HG03469 (cell line): ENCODE measurements at regions not wholly inside any gene's neighbourhood (a gene's known extent, or its start where the extent isn't known, plus 50 kb on each side); places are given as distances from the start of the nearest gene placed in this dataset.
"Not testable (repeated sequence)": the region's sequence is repeated elsewhere in the genome, so short reads cannot be mapped to it uniquely, and the experiment has no call there.

ENCODE experiments used
- ATAC-seq: cut with Tn5 transposase; IDR thresholded peaks from one replicate; pipeline ENCODE4 v1.9.1; 2021; ENCODE audit warnings: mild to moderate bottlenecking, moderate library complexity, moderate number of reproducible peaks; ENCODE audit not compliant: unreplicated experiment

DNA sequence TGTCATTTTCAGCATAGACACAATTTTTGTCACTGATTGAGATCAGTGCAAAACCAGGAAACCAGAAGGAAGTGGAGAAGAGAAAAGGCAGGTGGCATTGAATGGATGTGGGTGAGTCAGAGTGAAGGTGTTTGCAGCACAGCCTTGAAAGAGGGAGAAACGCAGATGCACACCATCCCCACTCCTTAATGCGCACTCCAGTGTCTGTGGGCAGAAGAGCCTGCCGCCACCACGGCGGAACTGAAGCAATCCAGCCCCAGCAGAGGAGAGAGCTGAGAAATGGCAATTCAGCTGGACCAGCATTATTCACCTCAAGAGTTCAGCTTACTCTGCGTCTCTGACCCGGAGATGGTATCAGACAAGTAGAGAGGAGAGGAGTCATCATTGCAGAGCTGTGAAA, 393.1 kb upstream of the FRG1 start:
- no peak for ATAC-seq

DNA sequence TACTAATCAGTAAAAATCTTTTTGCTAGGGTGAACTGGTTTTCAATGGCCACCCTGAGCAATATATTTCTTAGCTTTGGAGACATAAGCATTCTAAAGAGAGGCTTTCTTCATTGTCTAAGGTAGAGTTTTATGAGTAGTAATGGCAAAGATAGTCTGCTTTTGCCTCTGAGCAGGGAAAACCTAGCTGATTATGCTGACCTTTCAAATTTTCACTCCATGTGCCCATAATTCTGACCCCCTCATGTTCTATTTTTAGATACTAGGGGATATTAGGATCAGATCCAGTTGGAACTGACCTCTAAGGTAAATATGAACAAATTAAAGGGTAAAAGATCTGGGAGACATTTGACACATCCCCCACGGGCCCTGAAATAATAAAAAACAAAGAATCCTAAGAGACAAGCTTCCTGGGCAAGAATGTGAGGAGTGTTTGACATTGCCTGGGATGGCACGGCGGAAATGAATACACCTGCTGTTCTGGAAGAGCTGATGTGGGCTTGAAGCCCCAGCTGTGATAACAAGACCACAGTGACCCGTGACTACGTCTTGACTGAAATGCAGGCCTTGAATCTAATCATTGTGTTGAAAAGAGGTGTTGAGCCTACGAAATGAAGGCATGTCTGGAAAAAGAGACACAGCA, 392.1 kb upstream of the FRG1 start:
- ATAC-seq, result no peak

DNA sequence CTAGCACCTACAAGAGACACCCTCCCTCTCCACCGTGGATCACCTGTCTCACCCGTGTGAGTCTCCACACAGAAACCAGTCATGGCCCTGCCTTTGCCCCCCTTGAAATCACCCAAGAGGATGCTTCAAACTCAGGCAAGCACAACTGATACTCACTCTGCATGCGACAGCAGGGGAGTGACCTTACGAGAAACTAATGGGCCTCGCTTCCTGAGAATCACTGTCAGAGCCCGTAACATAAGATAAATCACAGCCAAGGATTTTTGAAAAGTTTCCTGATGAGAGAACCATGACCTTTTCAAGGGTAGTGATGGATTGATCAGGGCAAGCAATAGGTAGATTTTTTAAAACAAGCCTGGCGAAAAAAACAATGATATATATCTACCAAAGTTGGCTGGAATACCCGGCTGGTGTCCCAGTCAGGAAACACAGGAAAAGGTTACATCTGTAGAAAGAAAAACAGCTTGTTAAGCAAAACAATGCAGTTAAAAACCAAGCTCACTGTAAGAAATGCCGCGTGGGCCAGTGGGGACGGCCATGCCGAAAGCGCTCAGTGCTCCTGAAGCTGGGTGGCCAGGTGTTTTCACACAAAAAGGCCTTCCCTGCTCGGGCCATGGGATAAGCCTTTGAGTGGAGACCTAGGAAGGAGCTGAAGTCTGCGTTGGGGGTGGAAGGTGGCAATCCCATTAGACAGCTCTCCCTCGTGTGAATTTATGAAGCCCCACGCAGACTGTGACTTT, 388.6 kb upstream of the FRG1 start:
- ATAC-seq, result not testable (repeated sequence)

DNA sequence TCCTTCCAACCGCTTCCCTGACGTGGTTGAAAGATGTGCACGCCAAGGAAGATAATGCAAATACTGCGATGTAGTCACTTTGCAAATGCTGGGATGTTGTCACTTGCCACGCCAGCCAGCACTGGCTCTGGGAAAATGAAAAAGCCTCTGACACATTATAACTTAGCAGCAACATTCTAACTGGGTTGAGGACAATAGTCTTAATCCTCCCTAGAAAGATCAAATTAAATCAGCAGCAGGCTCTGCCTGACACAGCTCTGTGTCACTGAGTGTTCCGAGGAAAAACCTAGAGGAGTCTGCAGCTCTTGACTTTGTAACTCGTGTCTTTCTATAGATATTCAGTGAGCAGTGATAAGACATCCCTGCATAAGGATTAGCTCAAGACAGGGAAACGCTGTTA, 380.1 kb upstream of the FRG1 start:
- not testable (repeated sequence) for ATAC-seq

DNA sequence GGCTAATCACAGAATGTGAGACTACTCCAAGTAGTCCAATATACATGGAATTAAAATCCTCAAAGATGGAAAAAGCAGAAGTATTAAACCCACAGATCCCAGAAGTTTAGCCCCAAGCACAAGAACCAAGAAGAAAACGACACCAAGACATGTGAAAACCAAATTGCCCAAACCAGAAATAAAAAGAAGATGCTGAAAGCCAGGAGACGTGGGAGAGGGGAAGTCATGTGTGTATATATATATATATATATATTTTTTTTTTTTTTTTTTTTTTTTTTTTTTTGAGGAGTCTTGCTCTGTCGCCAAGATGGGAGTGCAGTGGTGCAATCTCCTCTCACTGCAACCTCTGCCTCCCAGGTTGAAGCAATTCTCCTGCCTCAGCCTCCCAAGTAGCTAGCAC, 376.9 kb upstream of the FRG1 start:
- not testable (repeated sequence) for ATAC-seq

DNA sequence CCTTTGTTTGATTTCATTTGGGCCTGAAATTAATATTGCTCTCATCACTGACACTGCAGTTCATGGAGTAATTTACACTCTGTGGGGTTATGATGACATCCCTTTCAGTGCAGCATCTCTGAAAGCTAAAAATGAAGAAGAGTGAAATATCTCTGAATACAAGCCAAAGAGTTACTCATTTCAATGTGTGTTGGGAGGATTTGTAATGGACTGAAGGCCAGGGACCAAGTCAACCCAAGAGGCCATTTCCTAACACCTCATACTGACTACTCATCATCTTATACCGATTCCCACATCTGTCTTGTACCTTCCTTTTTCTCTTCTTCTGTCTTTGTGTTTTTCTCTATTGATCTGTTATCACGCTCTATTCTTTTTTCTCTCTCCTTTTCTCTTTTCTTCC, 374.4 kb upstream of the FRG1 start:
- not testable (repeated sequence) for ATAC-seq

DNA sequence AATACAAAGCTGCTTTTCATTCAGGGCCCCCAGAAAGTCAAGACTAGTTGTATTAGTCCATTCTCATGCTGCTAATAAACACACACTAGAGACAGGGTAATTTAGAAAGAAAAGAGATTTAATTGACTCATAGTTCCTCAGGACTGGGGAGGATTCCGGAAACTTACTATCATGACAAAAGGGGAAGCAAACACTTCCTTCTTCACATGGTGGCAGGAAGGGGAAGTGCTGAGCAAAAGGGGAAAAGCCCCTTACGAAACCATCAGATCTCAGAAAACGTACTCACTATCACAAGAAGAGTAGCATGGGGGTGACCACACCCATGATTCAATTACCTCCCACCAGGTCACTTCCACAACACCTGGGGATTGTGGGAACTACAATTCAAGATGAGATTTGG, 373.8 kb upstream of the FRG1 start:
- not testable (repeated sequence) for ATAC-seq

DNA sequence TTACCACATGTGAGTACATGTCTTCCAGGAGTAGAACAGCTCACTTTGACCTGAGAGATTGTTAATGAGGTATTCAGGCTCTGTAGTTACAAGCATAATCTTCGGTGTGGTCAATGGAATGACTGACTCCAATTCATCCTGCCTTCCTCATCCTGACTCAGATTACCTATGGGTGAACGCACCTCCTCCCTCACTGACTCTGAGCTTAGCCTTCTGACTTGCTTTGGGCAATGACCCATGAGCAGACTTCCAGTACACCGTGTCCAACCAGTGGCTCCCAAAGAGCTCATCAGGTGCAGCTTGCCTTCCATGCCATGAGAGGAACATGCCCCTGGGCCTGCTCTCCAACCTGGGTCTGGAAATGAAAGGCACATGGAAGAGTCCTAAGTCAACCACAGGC, 361.0 kb upstream of the FRG1 start:
- ATAC-seq, result not testable (repeated sequence)

DNA sequence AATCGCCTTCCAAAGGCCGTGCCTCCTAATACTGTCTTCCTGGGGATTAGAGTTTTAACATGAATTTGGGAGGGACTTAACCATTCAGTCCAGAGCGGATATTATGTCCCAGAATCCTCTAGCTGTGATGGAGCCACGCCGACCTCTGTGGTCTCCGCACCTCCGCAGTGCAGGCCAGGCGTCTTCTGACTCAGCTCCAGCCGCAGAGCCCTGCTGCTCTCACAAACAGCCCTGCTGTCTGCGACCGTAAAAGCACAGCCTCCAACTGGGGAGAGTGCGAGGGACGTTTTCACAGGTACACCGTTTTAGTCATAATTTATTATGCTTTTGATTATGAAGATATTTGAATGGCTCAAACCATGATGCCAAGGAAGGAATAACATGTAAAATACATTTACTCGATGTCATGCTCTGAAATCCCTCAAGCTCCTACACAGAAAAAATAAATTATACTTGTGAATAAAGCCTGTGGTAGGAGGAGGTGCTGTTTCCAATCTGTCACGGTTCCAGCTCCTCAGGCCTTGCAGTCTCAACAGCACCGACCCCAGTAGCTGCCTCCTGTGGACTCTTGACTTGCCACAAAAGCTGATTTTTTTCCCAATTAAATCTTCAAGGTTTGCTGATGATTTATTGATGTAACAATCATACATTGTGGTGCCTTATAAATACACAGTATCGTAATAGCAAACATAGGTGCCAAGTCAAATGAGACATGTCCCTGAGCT, 353.6 kb upstream of the FRG1 start:
- ATAC-seq, result not testable (repeated sequence)

DNA sequence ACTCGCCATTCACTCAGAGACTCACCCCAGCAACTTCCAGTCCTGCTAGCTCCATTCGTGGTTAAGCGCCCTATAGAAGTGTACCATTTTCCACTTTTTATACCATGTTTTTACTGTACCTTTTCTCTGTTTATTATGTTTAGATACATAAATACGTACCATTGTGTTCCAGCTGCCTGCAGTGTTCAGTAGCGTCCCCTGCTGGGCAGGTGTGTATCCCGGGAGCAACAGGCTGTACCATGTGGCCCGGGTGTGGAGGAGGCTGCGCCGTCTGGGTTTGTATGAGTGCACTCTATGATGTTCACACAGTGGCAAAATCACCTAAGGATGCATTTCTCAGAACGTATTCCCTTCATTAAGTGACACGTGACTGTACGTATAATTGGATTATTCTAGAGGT, 351.5 kb upstream of the FRG1 start:
- ATAC-seq, result not testable (repeated sequence)

DNA sequence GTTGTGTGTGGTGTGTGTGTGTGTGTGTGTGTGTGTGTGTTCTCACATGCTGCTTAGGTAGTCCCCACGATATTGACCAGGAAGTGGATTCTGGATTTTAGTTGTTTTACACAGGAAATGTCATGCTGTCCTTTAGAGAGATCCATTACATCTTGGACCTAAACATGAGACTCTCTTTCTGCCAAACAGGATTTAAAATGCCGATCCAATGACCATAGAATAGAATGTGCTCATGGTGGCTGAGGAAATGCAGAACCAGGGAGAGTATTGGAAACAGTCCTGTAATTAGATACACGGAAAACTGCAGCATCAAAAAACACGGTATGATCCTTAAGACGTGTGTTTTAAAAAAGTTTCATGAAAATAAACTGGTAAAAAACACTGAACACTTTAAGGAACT, 347.8 kb upstream of the FRG1 start:
- ATAC-seq, result no peak

DNA sequence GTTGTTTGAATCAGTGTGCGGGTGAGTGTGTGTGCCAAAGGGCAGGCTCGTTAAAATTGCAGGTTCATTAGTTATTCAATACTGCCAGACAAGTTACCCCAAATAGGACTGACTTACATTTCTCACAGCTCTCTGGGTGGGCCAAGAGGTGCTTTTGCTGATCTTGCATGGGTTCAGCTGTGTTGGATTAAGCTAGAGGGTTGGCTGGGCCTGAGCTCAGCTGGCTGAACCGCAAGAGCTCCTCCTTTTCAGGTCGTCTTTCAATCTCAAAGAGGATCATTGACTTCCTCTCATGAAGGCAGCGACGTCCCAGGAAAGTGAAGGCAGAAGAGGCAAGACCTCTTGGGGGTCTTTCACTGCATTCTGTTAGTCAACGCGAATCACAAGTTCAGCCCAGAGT, 343.3 kb upstream of the FRG1 start:
- ATAC-seq, result no peak

DNA sequence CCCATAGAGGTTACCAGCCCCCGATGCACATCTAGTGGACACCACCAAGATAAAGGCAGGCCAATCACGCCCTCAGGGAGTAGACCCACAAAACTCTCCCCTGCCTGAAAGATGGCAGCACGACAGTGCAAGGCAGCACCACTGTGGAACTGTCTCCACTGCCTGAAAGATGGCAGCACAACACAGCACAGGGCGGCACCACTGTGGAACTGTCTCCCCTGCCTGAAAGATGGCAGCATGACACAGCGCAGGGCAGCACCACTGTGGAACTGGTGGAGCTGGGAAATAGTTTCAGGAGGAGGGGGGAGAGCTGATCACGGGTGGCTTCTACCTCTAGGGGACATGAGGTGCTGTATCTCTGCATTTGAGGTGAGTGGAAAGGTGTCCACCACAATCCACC, 340.4 kb upstream of the FRG1 start:
- no peak for ATAC-seq

DNA sequence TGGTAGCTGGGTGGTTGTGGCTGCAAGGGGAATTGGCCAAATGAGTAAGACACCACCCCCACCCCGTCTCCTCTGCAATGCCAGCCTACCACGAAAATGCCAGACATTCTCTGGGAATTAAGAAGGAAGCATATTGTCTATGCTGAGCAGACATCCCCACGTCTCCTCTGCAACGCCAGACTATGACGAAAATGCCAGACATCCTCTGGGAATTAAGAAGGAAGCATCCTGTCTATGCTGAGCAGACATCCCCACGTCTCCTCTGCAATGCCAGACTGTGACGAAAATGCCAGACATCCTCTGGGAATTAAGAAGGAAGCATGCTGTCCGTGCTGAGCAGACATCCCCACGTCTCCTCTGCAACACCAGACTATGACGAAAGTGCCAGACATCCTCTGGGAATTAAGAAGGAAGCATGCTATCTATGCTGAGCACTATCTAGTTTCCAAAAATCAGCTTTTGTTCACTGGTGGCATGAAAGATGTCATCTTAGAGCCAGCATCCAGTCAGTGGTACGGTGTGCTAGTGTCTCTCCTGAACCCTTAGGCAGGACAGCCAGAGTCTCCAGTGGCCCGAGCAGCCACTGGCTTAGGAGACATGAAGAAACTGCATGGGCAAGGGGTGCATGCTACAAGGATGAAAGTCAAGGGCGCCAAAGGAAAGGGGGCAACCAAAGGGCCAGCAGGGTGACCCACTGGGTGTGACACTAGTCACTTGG, 339.8 kb upstream of the FRG1 start:
- ATAC-seq, result no peak

DNA sequence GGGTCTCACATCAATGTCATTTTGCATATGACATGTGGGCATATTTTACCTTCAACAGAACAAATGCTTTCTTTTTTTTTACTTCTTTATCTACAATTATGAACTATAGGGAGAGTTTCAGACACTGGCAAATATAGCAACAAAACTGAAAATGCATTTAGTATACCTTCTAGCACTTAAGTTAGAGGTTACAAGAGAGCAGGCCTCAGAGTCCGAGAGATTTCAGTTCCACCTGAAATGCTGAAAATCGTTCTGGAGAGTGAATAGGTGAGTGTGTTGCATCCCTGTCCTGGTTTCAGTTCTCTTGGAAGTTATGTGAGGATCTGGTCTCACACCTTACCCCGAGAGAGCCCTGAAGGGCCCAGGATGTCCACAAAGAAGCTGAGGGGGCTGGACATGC, 337.8 kb upstream of the FRG1 start:
- ATAC-seq, result not testable (repeated sequence)

DNA sequence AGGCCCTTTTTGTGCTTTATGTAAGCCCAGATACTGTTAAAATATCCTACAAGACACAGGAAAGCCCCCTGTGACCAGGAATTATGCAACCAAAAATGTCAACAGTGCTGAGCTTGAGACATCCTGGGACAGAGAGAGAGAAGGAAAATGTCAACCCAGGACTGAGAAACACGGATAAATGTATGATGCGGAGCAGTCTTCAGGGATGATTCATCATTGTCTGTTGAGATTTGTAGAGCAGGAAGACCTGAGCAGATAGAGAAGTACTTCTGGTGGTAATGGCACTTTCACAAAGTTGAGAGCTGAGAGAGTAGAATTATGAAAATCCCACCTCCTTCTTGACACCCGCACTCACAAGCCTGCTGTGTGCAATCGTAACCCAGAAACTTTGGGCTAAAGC, 330.1 kb upstream of the FRG1 start:
- ATAC-seq, result not testable (repeated sequence)

DNA sequence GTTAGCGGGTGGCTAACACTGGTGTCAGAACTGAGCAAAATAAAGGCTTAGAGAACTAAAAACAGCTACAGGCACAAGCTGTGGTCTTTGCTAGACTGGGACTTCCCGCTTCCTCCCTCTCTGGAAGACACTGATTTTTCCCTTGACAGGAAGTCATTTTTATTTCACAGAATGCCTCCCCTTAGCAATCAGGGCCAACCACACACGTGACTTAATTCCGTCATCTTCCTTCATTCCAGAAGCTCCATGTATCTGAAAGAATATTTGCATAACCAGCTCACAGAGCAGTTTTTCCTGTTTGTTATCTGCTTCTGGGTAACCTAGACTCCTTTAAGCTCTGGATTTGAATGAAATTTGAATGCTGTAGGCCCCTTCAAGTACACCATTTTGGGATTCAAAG, 327.5 kb upstream of the FRG1 start:
- ATAC-seq, result no peak

DNA sequence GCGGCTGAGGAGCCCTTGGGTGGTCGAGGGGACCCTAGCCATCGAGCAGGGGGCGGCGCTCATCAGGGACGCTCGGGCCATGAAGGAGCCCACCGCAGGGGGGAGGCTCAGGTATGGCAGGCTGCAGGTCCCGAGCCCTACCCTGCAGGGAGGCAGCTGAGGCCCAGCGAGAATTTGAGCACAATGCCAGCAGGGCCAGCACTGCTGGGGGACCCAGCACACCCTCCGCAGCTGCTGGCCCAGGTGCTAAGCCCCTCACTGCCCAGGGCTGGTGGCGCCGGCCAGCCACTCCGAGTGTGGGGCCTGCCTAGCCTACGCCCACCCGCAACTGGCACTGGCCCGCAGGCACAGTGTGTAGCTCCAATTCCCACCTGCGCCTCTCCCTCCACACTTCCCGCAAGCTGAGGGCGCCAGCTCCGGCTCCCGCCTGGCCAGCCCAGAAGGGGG, 325.4 kb upstream of the FRG1 start:
- ATAC-seq, result no peak

DNA sequence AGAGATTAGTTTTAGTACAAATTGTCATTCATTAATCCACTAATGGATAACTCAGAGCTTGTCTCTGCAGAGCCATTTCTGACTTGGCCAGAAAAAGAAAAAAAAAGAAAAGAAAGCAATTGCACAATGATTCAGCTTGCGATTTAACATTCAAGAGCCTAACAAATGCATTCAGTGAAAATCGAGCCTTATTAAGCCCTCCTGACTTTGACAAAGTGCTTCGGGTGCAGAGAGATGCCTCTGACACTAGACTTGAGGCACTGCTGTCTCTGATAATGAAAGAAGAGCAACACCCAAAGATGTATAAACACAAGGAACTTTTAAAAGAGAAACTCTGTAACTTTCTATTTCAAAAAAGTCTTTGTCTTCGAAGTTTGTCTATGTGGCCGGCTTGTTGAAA, 322.9 kb upstream of the FRG1 start:
- ATAC-seq, result not testable (repeated sequence)

DNA sequence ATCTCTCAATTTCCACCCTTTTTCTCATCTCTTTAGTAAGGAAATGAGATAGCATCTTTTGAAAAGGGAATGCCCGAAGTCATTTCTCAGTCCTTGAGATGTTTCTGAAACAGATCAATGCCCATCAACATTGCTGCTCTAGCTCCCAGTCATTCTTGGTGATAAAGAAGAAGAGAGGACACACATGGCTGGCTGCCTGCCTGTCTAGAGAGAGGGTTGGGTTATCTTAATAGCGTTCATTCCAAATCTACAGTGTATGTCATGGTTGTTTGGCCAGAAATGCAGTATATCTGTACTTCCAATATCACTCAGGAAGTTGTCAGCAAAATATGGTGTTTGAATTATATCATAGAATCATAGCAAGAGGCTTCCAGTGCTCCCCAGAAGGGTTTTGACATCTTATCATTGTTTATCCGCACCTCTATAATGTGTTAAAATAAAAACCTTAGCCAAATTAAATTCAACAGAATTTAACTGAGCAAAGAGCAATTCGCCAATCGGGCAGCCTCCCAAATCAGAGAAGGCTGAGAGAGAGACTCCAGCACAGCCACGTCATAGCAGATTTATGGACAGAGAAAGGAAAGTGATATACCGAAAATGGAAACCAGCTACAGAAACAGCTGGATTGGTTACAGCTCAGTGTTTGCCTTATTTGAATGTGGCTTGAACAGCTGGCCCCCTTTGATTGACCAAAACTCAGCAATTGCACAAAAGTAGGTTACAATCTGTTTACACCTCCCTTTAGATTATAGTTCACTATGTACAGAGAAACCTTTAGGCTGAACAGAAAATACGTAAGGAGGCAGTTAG, 321.0 kb upstream of the FRG1 start:
- ATAC-seq, result not testable (repeated sequence)
